ENCODE measurements at regions not wholly inside any gene's neighbourhood (a gene's known extent, or its start where the extent isn't known, plus 50 kb on each side); places are given as distances from the start of the nearest gene placed in this dataset.

DNA sequence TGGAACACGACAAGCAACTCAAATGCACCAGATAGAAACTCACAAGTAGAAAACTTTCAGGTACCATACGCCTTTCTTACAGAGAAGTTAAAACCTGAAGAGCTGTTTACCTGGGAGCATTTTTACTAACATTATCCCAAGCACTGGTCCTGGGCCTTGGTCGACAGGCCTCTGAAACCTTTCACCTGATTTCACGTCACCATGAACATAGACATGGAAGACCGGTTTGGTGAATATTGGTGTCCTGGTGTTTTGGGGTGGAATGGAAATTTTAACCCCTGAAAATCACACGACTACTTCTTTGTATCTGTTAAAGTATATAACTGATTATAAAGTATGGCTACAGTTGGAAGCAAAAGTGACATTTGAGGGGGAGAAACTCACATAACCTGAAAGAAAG is 176.6 kb upstream of the ARGLU1 start:
- no peak overlapping the region for H3K4me3 ChIP-seq (ENCODE audit: low read depth, low read length)
- TF ChIP-seq CTCF (IDR thresholded peaks at IDR 0.05; ENCODE audit: insufficient read depth, low read depth, low read length), result no peak
- H3K27me3 ChIP-seq (ENCODE audit: control insufficient read depth, insufficient read depth, low read length), result no peaks in the 10 kb centered on the region
- ChIA-PET POLR2A (no interaction called here), CTCF (no interaction called here)
- no peaks in the 10 kb centered on the region for H3K36me3 ChIP-seq (ENCODE audit: control insufficient read depth, insufficient read depth, low read length)
- no peak for DNase-seq (ENCODE audit: low read depth)

- TF ChIP-seq CTCF (IDR thresholded peaks at IDR 0.05; ENCODE audit: insufficient read depth, low read depth, low read length), result no peak
- Histone ChIP-seq H3K27me3 (ENCODE audit: control insufficient read depth, insufficient read depth, low read length) (no peaks in the 10 kb centered on the region), H3K4me3 (ENCODE audit: low read depth, low read length) (no peak overlapping the region), H3K36me3 (ENCODE audit: control insufficient read depth, insufficient read depth, low read length) (no peaks in the 10 kb centered on the region)
- no peak for DNase-seq (ENCODE audit: low read depth)
- CTCF ChIA-PET, result no interaction called here
- POLR2A ChIA-PET, result no interaction called here
Observed at GRCh38 chr13:106738186-106738678, 170.3 kb upstream of the ARGLU1 start.

GRCh38 chr13:106736941-106737340 is 169.0 kb upstream of the ARGLU1 start:
- ChIA-PET POLR2A (no interaction called here), CTCF (no interaction called here)
- Histone ChIP-seq H3K36me3 (ENCODE audit: control insufficient read depth, insufficient read depth, low read length) (no peaks in the 10 kb centered on the region), H3K4me3 (ENCODE audit: low read depth, low read length) (no peak overlapping the region), H3K27me3 (ENCODE audit: control insufficient read depth, insufficient read depth, low read length) (no peaks in the 10 kb centered on the region)
- TF ChIP-seq CTCF (IDR thresholded peaks at IDR 0.05; ENCODE audit: insufficient read depth, low read depth, low read length), result no peak
- DNase-seq (ENCODE audit: low read depth), result no peak

GRCh38 chr13:106734198-106734597 is 166.3 kb upstream of the ARGLU1 start:
- Histone ChIP-seq H3K27me3 (ENCODE audit: control insufficient read depth, insufficient read depth, low read length) (no peaks in the 10 kb centered on the region), H3K36me3 (ENCODE audit: control insufficient read depth, insufficient read depth, low read length) (no peaks in the 10 kb centered on the region), H3K4me3 (ENCODE audit: low read depth, low read length) (no peak overlapping the region)
- DNase-seq (ENCODE audit: low read depth), result no peak
- CTCF ChIA-PET, result no interaction called here
- no peak for TF ChIP-seq CTCF (IDR thresholded peaks at IDR 0.05; ENCODE audit: insufficient read depth, low read depth, low read length)
- POLR2A ChIA-PET, result no interaction called here

DNA sequence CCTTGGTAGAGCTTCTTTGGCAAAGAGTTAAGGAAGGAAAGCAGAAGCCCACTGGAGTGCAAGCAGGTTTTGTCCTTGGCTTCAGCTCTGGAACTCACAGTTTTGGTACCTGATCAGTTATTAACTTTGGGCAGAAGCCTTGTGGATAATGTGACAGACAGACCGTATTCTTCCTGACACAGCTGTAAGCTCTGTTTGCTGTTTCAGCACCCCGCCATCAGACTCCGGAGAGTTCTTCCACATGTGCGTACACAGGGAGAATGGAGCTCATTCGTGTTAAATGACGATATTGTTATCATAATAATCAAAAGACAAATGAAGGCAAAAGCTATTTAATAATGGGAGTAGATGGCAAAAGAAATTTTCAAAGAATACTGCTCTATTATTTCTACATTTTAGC is 155.1 kb upstream of the ARGLU1 start:
- POLR2A ChIA-PET, result no interaction called here
- no peak for TF ChIP-seq CTCF (IDR thresholded peaks at IDR 0.05; ENCODE audit: insufficient read depth, low read depth, low read length)
- Histone ChIP-seq H3K36me3 (ENCODE audit: control insufficient read depth, insufficient read depth, low read length) (no peaks in the 10 kb centered on the region), H3K4me3 (ENCODE audit: low read depth, low read length) (no peak overlapping the region), H3K27me3 (ENCODE audit: control insufficient read depth, insufficient read depth, low read length) (no peaks in the 10 kb centered on the region)
- CTCF ChIA-PET, result no interaction called here
- DNase-seq (ENCODE audit: low read depth), result no peak

All from BJ (cell line).